Endothelial cell of umbilical vein (primary cell): ENCODE measurements at regions not wholly inside any gene's neighbourhood (a gene's known extent, or its start where the extent isn't known, plus 50 kb on each side); places are given as distances from the start of the nearest gene placed in this dataset.

Experiments used
- BruUV-seq: library from RNA; stranded (reverse); fragments of 400-500 nt; replicated peaks from 2 replicates; lab custom pipeline; 2021; lab: Mats Ljungman, UMichigan
- CTCF ChIA-PET: fragments of 300-600, 350-600 bp; sonication (Branson Sonifier 250); formaldehyde crosslinking; loops from one replicate; lab custom pipeline; 2021; ENCODE audit warnings: antibody characterized with exemption, inconsistent platforms; lab: Charles Lee
- POLR2A ChIA-PET: fragments of 300-600, 350-600 bp; sonication (Branson Sonifier 250); formaldehyde crosslinking; loops from one replicate; lab custom pipeline; 2021; ENCODE audit warnings: antibody characterized with exemption, inconsistent platforms; lab: Charles Lee
- DNase-seq: peaks from one replicate; pipeline ENCODE4 v3.0.0-alpha.2; 2011; ENCODE audit warnings: low read depth, low spot score
- FAIRE-seq: peaks from 2 replicates; lab custom pipeline; 2011; peaks lifted over from hg19 to GRCh38; lab: Jason Lieb, UNC
- H2AFZ ChIP-seq: 2 replicates; pipeline ENCODE4 v1.6.0; 2012; ENCODE audit warnings: low read depth, low read length, control low read depth, inconsistent platforms
- H3K27ac ChIP-seq: 2 replicates; pipeline ENCODE4 v1.5.1; 2011; ENCODE audit warnings: low read depth, mild to moderate bottlenecking, control low read depth, low read length, moderate library complexity; ENCODE audit not compliant: insufficient read depth
- H3K27me3 ChIP-seq, 2 experiments: 2 replicates each; pipeline versions ENCODE4 v1.6.0 to v1.6.1; 2011; ENCODE audit warnings: low read length in 2 of 2, mixed read lengths in 1 of 2; ENCODE audit not compliant: control insufficient read depth in 2 of 2, insufficient read depth in 2 of 2
- H3K36me3 ChIP-seq, 2 experiments: 2 replicates in 1 of 2; 3 replicates in 1 of 2; pipeline ENCODE4 v1.5.1; 2011; ENCODE audit warnings: low read length in 2 of 2, mild to moderate bottlenecking in 1 of 2, moderate library complexity in 1 of 2; ENCODE audit not compliant: control insufficient read depth in 2 of 2, insufficient read depth in 2 of 2; ENCODE audit errors: extremely low read depth in 1 of 2
- H3K4me1 ChIP-seq: 3 replicates; pipeline ENCODE4 v1.5.1; 2011; ENCODE audit warnings: mild to moderate bottlenecking, low read length; ENCODE audit not compliant: control insufficient read depth, insufficient read depth; ENCODE audit errors: extremely low read depth
- H3K4me2 ChIP-seq: 2 replicates; pipeline ENCODE4 v1.6.1; 2011; ENCODE audit warnings: low read length, control low read depth, mixed read lengths; ENCODE audit not compliant: insufficient read depth
- H3K4me3 ChIP-seq, 3 experiments: fragments of 200-600 bp in 1 of 3; sonication (generic), shearing (Covaris generic) in 1 of 3; replicated peaks in 1 of 3; 2 replicates each; pipeline ENCODE4 v1.5.1; 2011 to 2016; ENCODE audit warnings: control low read depth in 3 of 3, low read length in 3 of 3, mild to moderate bottlenecking in 2 of 3, inconsistent platforms in 1 of 3, low read depth in 1 of 3, moderate library complexity in 1 of 3; ENCODE audit not compliant: insufficient read depth in 1 of 3
- H3K79me2 ChIP-seq: 2 replicates; pipeline ENCODE4 v1.6.0; 2012; ENCODE audit warnings: low read length, inconsistent platforms; ENCODE audit not compliant: control insufficient read depth, insufficient read depth
- H3K9ac ChIP-seq: replicated peaks from 2 replicates; pipeline ENCODE3; 2011; ENCODE audit warnings: low read length, control low read depth; ENCODE audit not compliant: insufficient read depth; ENCODE audit errors: extremely low read depth
- H3K9me1 ChIP-seq: replicated peaks from 3 replicates; pipeline ENCODE4 v1.6.0; 2011; ENCODE audit warnings: mild to moderate bottlenecking, low read length; ENCODE audit not compliant: control insufficient read depth, insufficient read depth; ENCODE audit errors: extremely low read depth
- H3K9me3 ChIP-seq: replicated peaks from 2 replicates; pipeline ENCODE4 v1.5.1; 2012; ENCODE audit warnings: low read length, inconsistent platforms; ENCODE audit not compliant: control insufficient read depth, insufficient read depth
- H4K20me1 ChIP-seq: replicated peaks from 2 replicates; pipeline ENCODE3; 2011; ENCODE audit warnings: mild to moderate bottlenecking, low read length; ENCODE audit not compliant: control insufficient read depth, insufficient read depth; ENCODE audit errors: extremely low read depth
- EZH2 ChIP-seq: IDR thresholded peaks from 2 replicates; pipeline ENCODE4 v1.6.1; 2012; ENCODE audit warnings: borderline replicate concordance, low read depth, mild to moderate bottlenecking, moderate library complexity, low read length, inconsistent platforms; ENCODE audit not compliant: severe bottlenecking
- FOS ChIP-seq: IDR thresholded peaks from 2 replicates; pipeline ENCODE4 v1.6.1; 2011; ENCODE audit warnings: mild to moderate bottlenecking, low read length, moderate library complexity, borderline replicate concordance; ENCODE audit not compliant: insufficient read depth
- GATA2 ChIP-seq: IDR thresholded peaks from 2 replicates; pipeline ENCODE4 v1.7.0; 2011; ENCODE audit warnings: low read depth, mild to moderate bottlenecking, moderate library complexity, mixed read lengths, low read length; ENCODE audit not compliant: insufficient read length, insufficient read depth
- JUN ChIP-seq: IDR thresholded peaks from 2 replicates; pipeline ENCODE4 v1.6.1; 2011; ENCODE audit warnings: borderline replicate concordance, low read depth; ENCODE audit not compliant: insufficient read length, insufficient read depth
- MYC ChIP-seq: IDR thresholded peaks from one replicate; pipeline ENCODE4 v1.6.1; 2011; ENCODE audit warnings: mild to moderate bottlenecking, low read depth, low read length
- POLR2A ChIP-seq: IDR thresholded peaks from 2 replicates; pipeline ENCODE4 v1.6.1; 2012; ENCODE audit warnings: low read depth, mild to moderate bottlenecking, control low read depth, low read length
- POLR2AphosphoS5 ChIP-seq: IDR thresholded peaks from 2 replicates; pipeline ENCODE4 v1.6.1; 2012; ENCODE audit warnings: low read depth, mild to moderate bottlenecking, control low read depth, low read length, moderate library complexity; ENCODE audit not compliant: insufficient read depth
- dilution Hi-C: fragments of 300-500 bp; cut with MboI; formaldehyde crosslinking; loops from one replicate; pipeline ENCODE4 v1.15.0; 2019; ENCODE audit warnings: low sequenced_read_pairs; ENCODE audit not compliant: extremely low pct_ligation_motif_present
- intact Hi-C: fragments of 100-400 bp; cut with micrococcal nuclease; formaldehyde crosslinking; loops from one replicate; pipeline ENCODE4 v1.10.0; 2022
- TF ChIP-seq, protein P1 (sequence below), 2 donors: IDR thresholded peaks; 1 replicate in 1 of 2; 2 replicates in 1 of 2; pipeline ENCODE4 v1.5.1; 2011; ENCODE audit warnings: low read length in 2 of 2, mild to moderate bottlenecking in 2 of 2, moderate library complexity in 2 of 2, control low read depth in 1 of 2, inconsistent platforms in 1 of 2, low read depth in 1 of 2; ENCODE audit not compliant: insufficient read depth in 1 of 2; ENCODE audit errors: extremely low read depth in 1 of 2
- TF ChIP-seq, protein P2 (sequence below): IDR thresholded peaks from 2 replicates; pipeline ENCODE4 v1.6.1; 2011; ENCODE audit not compliant: insufficient read depth, insufficient read length

DNA sequence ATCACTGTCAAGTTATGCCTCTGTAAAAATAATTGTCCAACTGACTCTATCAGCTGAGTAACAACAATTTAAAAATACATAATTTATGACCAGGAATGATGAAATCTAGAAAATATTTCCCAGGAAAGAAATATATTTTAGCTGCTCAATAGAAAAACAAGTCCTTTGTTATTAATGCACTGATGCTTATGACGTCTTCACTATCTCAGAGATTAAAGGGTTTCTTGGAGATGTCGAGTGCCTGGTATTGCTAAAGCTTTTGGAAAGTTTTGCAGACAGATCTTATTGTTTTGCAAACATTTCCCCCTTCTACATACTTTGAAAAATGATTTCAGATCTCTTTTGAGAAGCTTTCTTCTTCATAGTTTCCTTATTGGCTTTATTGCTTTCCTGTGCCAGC, 154.6 kb upstream of the RPS6KA3 start:
- Histone ChIP-seq H3K9me1 (no peaks in the 10 kb centered on the region), H3K36me3 (no peaks in the 10 kb centered on the region), H4K20me1 (no peaks in the 10 kb centered on the region), H3K4me3 (no peak overlapping the region), H3K4me1 (no peaks in the 10 kb centered on the region), H3K79me2 (no peaks in the 10 kb centered on the region), H2AFZ (no peak overlapping the region), H3K4me2 (no peak overlapping the region), H3K27me3 (no peaks in the 10 kb centered on the region), H3K27ac (no peak overlapping the region), H3K9me3 (no peaks in the 10 kb centered on the region), H3K9ac (no peak overlapping the region)
- ChIA-PET POLR2A (no interaction called here), CTCF (interaction anchor here (0.7 to 1.1 kb wide), 2 partner anchors 106 to 168 kb away, joined by 3 to 4 read pairs; no protein-coding TSS in a partner anchor)
- DNase-seq = no peak
- FAIRE-seq = no peak
- dilution Hi-C loops (no loop called here), intact Hi-C loops (no loop called here)
- TF ChIP-seq POLR2AphosphoS5 = no peak
- no peak for TF ChIP-seq FOS
- TF ChIP-seq, protein P1, sequence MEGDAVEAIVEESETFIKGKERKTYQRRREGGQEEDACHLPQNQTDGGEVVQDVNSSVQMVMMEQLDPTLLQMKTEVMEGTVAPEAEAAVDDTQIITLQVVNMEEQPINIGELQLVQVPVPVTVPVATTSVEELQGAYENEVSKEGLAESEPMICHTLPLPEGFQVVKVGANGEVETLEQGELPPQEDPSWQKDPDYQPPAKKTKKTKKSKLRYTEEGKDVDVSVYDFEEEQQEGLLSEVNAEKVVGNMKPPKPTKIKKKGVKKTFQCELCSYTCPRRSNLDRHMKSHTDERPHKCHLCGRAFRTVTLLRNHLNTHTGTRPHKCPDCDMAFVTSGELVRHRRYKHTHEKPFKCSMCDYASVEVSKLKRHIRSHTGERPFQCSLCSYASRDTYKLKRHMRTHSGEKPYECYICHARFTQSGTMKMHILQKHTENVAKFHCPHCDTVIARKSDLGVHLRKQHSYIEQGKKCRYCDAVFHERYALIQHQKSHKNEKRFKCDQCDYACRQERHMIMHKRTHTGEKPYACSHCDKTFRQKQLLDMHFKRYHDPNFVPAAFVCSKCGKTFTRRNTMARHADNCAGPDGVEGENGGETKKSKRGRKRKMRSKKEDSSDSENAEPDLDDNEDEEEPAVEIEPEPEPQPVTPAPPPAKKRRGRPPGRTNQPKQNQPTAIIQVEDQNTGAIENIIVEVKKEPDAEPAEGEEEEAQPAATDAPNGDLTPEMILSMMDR (IDR thresholded peaks at IDR 0.05; ENCODE audit: extremely low read depth in 1 of 2, insufficient read depth in 1 of 2, low read depth in 1 of 2, low read length in 2 of 2) = no peak
- no peak for TF ChIP-seq GATA2
- TF ChIP-seq, protein P2, sequence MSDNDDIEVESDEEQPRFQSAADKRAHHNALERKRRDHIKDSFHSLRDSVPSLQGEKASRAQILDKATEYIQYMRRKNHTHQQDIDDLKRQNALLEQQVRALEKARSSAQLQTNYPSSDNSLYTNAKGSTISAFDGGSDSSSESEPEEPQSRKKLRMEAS = no peak
- no peak for TF ChIP-seq JUN
- TF ChIP-seq EZH2 = no peak
- TF ChIP-seq MYC = no peak
- TF ChIP-seq POLR2A = no peak
- no TSS peak for BruUV-seq
